A673 (cell line): ENCODE measurements at regions not wholly inside any gene's neighbourhood (a gene's known extent, or its start where the extent isn't known, plus 50 kb on each side); places are given as distances from the start of the nearest gene placed in this dataset.

Source experiments
- EZH2 ChIP-seq: fragments of 200-600 bp; sonication (generic); IDR thresholded peaks from 2 replicates; pipeline ENCODE4 v1.6.1; 2017; ENCODE audit warnings: borderline replicate concordance, low read depth, mild to moderate bottlenecking, mixed read lengths, antibody characterized with exemption, low read length; ENCODE audit not compliant: poor library complexity, severe bottlenecking
- TF ChIP-seq, protein P1 (sequence below): fragments of 300-800, 200-600 bp; sonication (generic); conservative IDR thresholded peaks from 2 replicates; pipeline ENCODE4 v1.5.1; 2017; ENCODE audit warnings: low read depth, mild to moderate bottlenecking, antibody characterized with exemption, low read length, moderate library complexity, mixed read lengths

DNA sequence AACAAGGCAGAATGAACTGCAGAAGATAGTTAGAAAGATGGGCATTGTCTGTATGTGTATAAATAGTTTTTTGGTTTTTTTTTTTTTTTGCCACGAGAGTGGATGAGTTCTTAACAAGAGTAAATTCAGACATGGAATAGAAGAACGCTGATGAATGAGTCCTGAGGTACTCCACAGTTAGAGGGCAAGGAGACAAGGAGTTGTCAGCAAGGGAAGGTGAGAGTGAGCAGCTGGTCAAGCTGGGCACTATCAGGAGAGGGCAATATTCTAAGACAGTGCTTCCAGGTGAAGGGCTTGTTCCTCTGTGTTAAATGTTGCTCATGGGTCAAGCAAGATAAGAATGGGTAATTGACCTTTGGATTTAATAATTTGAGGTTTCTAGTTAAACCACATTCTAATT is 138.6 kb upstream of the FAM78B start:
- TF ChIP-seq EZH2: no peak
- TF ChIP-seq, protein P1, sequence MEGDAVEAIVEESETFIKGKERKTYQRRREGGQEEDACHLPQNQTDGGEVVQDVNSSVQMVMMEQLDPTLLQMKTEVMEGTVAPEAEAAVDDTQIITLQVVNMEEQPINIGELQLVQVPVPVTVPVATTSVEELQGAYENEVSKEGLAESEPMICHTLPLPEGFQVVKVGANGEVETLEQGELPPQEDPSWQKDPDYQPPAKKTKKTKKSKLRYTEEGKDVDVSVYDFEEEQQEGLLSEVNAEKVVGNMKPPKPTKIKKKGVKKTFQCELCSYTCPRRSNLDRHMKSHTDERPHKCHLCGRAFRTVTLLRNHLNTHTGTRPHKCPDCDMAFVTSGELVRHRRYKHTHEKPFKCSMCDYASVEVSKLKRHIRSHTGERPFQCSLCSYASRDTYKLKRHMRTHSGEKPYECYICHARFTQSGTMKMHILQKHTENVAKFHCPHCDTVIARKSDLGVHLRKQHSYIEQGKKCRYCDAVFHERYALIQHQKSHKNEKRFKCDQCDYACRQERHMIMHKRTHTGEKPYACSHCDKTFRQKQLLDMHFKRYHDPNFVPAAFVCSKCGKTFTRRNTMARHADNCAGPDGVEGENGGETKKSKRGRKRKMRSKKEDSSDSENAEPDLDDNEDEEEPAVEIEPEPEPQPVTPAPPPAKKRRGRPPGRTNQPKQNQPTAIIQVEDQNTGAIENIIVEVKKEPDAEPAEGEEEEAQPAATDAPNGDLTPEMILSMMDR: no peak
